ENCODE measurements at regions not wholly inside any gene's neighbourhood (a gene's known extent, or its start where the extent isn't known, plus 50 kb on each side); places are given as distances from the start of the nearest gene placed in this dataset.

DNA sequence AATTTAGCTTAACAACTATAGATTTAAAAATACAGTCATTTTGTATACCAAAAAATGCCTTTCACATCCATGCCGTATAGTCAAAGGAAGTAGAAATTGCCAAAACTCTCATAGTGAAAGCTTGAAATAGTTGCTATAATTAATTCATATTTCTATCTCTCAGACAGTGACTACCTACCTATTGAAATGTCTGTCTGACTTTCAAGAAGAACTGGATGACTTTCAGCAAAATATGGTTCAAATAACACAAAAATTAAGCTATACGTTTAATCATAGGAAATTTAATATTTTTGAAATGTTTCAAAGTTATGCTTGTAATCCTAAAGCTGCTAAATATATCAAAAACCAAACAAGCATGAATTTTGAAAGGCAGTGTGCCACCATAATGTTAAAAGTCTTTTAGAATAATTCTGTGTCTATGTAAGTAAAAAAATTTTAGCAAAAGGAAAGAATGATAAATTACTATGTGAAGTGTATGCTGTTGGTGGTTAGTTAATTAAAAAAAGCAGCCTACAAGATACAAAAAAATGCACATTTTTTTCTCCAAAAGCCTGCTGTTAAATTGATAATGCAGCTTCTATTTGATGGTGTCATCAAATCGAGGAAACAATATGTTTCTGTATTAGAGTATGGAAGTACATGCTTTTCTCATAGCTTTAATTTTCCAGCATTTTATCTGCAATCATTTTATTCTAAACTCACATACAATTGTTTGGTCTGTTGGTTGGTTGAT is 57.7 kb upstream of the ST6GAL2 start:
- no peaks in the 10 kb centered on the region for H3K27me3 Mint-ChIP-seq (ENCODE audit: low read depth)
- TF ChIP-seq JAZF1 (CRISPR knock-in tag; IDR thresholded peaks at IDR 0.05) (no peak), TEAD4 (CRISPR knock-in tag; IDR thresholded peaks at IDR 0.05) (no peak), GRHL2 (CRISPR knock-in tag; IDR thresholded peaks at IDR 0.05; ENCODE audit: insufficient replicate concordance, severe bottlenecking) (no peak), ZBTB21 (CRISPR knock-in tag; IDR thresholded peaks at IDR 0.05; ENCODE audit: borderline replicate concordance) (no peak), NR2C2 (CRISPR knock-in tag; IDR thresholded peaks at IDR 0.05) (no peak), PRDM15 (CRISPR knock-in tag; IDR thresholded peaks at IDR 0.05) (no peak), ZNF396 (CRISPR knock-in tag; IDR thresholded peaks at IDR 0.05; ENCODE audit: borderline replicate concordance) (no peak), GABPB1 (CRISPR knock-in tag; IDR thresholded peaks at IDR 0.05) (no peak), SMAD3 (CRISPR knock-in tag; IDR thresholded peaks at IDR 0.05; ENCODE audit: borderline replicate concordance) (no peak), ERG (CRISPR knock-in tag; IDR thresholded peaks at IDR 0.05) (no peak), ATF6 (CRISPR knock-in tag; IDR thresholded peaks at IDR 0.05) (no peak), PRRX2 (CRISPR knock-in tag; IDR thresholded peaks at IDR 0.05) (no peak), SOX15 (CRISPR knock-in tag; IDR thresholded peaks at IDR 0.05) (no peak), RELA (CRISPR knock-in tag; IDR thresholded peaks at IDR 0.05; ENCODE audit: borderline replicate concordance) (no peak), FOXP1 (CRISPR knock-in tag; IDR thresholded peaks at IDR 0.05; ENCODE audit: borderline replicate concordance) (no peak), STAT6 (CRISPR knock-in tag; conservative IDR thresholded peaks at IDR 0.05; ENCODE audit: low read depth) (no peak), IRF1 (CRISPR knock-in tag; IDR thresholded peaks at IDR 0.05) (no peak), SP1 (CRISPR knock-in tag; conservative IDR thresholded peaks at IDR 0.05) (no peak)
- TF ChIP-seq, protein P1, sequence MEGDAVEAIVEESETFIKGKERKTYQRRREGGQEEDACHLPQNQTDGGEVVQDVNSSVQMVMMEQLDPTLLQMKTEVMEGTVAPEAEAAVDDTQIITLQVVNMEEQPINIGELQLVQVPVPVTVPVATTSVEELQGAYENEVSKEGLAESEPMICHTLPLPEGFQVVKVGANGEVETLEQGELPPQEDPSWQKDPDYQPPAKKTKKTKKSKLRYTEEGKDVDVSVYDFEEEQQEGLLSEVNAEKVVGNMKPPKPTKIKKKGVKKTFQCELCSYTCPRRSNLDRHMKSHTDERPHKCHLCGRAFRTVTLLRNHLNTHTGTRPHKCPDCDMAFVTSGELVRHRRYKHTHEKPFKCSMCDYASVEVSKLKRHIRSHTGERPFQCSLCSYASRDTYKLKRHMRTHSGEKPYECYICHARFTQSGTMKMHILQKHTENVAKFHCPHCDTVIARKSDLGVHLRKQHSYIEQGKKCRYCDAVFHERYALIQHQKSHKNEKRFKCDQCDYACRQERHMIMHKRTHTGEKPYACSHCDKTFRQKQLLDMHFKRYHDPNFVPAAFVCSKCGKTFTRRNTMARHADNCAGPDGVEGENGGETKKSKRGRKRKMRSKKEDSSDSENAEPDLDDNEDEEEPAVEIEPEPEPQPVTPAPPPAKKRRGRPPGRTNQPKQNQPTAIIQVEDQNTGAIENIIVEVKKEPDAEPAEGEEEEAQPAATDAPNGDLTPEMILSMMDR (IDR thresholded peaks at IDR 0.05) = no peak
- no peak overlapping the region for H3K4me3 Mint-ChIP-seq
- ChIA-PET POLR2A (no interaction called here), CTCF (interaction anchor here (0.8 kb wide), 1 partner anchor 24 kb away, joined by 3 read pairs; no protein-coding TSS in a partner anchor)
- no peak overlapping the region for H3K27ac Mint-ChIP-seq
- peaks cover 10% of the 10 kb centered on the region; the same call in 1 of the 2 replicates for H3K36me3 Mint-ChIP-seq
- H3K4me1 Mint-ChIP-seq = 0 out of 2 replicates have a peak, but pooled peaks cover 3% of the 10 kb centered on the region
- H3K9me3 Mint-ChIP-seq = peaks cover 16% of the 10 kb centered on the region
- ATAC-seq (no peak), DNase-seq (ENCODE audit: low spot score) (no peak)
